ENCODE measurements at regions not wholly inside any gene's neighbourhood (a gene's known extent, or its start where the extent isn't known, plus 50 kb on each side); places are given as distances from the start of the nearest gene placed in this dataset.

DNA sequence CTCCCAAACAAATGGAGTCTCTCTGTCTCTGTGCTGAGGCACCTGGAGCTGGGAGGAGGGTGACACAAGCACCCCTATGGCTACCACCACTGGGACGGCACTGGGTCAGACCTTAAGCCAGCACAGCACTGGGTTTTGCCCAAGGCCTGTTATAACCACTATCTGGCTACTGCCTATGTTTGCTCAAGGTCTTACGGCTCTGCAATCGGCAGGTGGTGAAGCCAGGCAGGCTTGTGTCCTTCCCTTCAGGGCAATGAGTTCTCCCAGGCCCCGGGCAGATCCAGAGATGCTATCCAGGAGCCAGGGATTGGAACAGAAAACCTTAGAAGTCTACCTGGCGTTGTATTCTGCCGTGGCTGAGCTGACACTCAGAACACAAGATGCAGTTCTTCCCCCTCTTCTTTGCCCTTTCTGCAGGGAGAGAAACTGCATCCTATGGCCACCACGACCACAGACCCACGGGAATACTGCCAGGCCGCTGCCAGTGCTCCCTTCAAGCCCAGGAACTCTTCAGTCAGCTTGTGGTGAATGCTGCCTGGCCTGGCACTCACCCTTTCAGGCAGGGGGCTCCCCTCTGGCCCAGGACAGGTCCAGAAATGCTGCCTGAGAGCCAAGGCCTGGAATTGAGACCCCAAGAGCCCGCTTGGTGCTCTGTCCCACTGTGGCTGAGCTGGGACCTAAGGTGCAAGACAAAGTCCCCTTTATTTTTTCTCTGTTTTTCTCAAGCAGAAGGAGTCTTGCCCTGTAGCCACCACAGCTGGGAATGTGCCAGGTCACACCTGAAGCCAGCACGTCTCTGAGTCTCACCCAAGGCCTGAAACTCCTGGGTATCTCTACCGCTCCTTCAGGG lies 67.0 kb upstream of the FRMD1 start:
- ATAC-seq (no peak), DNase-seq (ENCODE audit: low read depth, low spot score) (no peak)
- Histone ChIP-seq H3K36me3 (ENCODE audit: control insufficient read depth in 1 of 2, insufficient read depth in 2 of 2, low read length in 2 of 2) (no peaks in the 10 kb centered on the region), H4K20me1 (ENCODE audit: insufficient read depth) (no peaks in the 10 kb centered on the region), H3K4me3 (replicated peaks in 1 of 2; ENCODE audit: low read depth in 1 of 2, low read length in 2 of 2) (no peak overlapping the region), H3K27me3 (ENCODE audit: insufficient read depth, low read length) (peaks cover 57% of the 10 kb centered on the region), H3K27ac (ENCODE audit: low read depth, low read length) (no peak overlapping the region), H3K9me2 (ENCODE audit: insufficient read depth) (no peaks in the 10 kb centered on the region), H3K9ac (ENCODE audit: low read length) (no peak overlapping the region), H3K9me3 (ENCODE audit: control insufficient read depth in 1 of 2, insufficient read depth in 1 of 2, low read depth in 1 of 2, low read length in 2 of 2) (no peaks in the 10 kb centered on the region), H3K4me1 (ENCODE audit: control insufficient read depth in 1 of 2, insufficient read depth in 2 of 2, low read length in 2 of 2) (no peaks in the 10 kb centered on the region), H3K4me2 (ENCODE audit: low read length) (no peak overlapping the region), H3K79me2 (ENCODE audit: insufficient read depth, low read length) (no peaks in the 10 kb centered on the region), H2AFZ (ENCODE audit: low read depth, low read length, poor library complexity, severe bottlenecking) (no peak overlapping the region)
- no TSS peak for BruUV-seq (replicated peaks)
- RAD21 ChIA-PET (ENCODE audit: low non-redundant PET in 1 of 2, low total read pairs in 2 of 2, uncharacterized antibody in 2 of 2, unreplicated experiment in 2 of 2): no interaction called here
- TF ChIP-seq FOSL1 (IDR thresholded peaks at IDR 0.05; ENCODE audit: low read depth) (no peak), POLR2AphosphoS5 (IDR thresholded peaks at IDR 0.05; ENCODE audit: low read depth, low read length) (no peak), POLR2A (IDR thresholded peaks at IDR 0.05; ENCODE audit: borderline replicate concordance, extremely low read depth, insufficient read depth, insufficient read length) (no peak), CEBPB (IDR thresholded peaks at IDR 0.05; ENCODE audit: low read depth) (no peak), ZFX (IDR thresholded peaks at IDR 0.05) (no peak), EGR1 (IDR thresholded peaks at IDR 0.05; ENCODE audit: low read depth) (no peak), TCF7L2 (IDR thresholded peaks at IDR 0.05; ENCODE audit: borderline replicate concordance, extremely low read depth, insufficient read depth, insufficient read length) (no peak), EZH2phosphoT487 (IDR thresholded peaks at IDR 0.05; ENCODE audit: borderline replicate concordance) (no peak), SP1 (IDR thresholded peaks at IDR 0.05; ENCODE audit: low read depth) (no peak), SIN3A (IDR thresholded peaks at IDR 0.05; ENCODE audit: low read depth) (no peak), RAD21 (IDR thresholded peaks at IDR 0.05; ENCODE audit: low read depth) (no peak), CBX3 (IDR thresholded peaks at IDR 0.05; ENCODE audit: low read depth) (no peak), EZH2 (IDR thresholded peaks at IDR 0.05) (no peak), YY1 (IDR thresholded peaks at IDR 0.05; ENCODE audit: extremely low read depth, insufficient replicate concordance, low read depth, low read length) (no peak), MAX (IDR thresholded peaks at IDR 0.05) (no peak), ELF1 (IDR thresholded peaks at IDR 0.05; ENCODE audit: borderline replicate concordance, low read depth) (no peak)
- TF ChIP-seq, protein P1, sequence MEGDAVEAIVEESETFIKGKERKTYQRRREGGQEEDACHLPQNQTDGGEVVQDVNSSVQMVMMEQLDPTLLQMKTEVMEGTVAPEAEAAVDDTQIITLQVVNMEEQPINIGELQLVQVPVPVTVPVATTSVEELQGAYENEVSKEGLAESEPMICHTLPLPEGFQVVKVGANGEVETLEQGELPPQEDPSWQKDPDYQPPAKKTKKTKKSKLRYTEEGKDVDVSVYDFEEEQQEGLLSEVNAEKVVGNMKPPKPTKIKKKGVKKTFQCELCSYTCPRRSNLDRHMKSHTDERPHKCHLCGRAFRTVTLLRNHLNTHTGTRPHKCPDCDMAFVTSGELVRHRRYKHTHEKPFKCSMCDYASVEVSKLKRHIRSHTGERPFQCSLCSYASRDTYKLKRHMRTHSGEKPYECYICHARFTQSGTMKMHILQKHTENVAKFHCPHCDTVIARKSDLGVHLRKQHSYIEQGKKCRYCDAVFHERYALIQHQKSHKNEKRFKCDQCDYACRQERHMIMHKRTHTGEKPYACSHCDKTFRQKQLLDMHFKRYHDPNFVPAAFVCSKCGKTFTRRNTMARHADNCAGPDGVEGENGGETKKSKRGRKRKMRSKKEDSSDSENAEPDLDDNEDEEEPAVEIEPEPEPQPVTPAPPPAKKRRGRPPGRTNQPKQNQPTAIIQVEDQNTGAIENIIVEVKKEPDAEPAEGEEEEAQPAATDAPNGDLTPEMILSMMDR (IDR thresholded peaks at IDR 0.05 in 2 of 3, conservative IDR thresholded peaks at IDR 0.05 in 1 of 3; ENCODE audit: borderline replicate concordance in 1 of 3, insufficient read depth in 1 of 3, low read depth in 2 of 3, low read length in 2 of 3): no peak
- TF ChIP-seq, protein P2, sequence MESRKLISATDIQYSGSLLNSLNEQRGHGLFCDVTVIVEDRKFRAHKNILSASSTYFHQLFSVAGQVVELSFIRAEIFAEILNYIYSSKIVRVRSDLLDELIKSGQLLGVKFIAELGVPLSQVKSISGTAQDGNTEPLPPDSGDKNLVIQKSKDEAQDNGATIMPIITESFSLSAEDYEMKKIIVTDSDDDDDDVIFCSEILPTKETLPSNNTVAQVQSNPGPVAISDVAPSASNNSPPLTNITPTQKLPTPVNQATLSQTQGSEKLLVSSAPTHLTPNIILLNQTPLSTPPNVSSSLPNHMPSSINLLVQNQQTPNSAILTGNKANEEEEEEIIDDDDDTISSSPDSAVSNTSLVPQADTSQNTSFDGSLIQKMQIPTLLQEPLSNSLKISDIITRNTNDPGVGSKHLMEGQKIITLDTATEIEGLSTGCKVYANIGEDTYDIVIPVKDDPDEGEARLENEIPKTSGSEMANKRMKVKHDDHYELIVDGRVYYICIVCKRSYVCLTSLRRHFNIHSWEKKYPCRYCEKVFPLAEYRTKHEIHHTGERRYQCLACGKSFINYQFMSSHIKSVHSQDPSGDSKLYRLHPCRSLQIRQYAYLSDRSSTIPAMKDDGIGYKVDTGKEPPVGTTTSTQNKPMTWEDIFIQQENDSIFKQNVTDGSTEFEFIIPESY (IDR thresholded peaks at IDR 0.05; ENCODE audit: extremely low read depth, insufficient replicate concordance, low read length): no peak
- TF ChIP-seq, protein P3, sequence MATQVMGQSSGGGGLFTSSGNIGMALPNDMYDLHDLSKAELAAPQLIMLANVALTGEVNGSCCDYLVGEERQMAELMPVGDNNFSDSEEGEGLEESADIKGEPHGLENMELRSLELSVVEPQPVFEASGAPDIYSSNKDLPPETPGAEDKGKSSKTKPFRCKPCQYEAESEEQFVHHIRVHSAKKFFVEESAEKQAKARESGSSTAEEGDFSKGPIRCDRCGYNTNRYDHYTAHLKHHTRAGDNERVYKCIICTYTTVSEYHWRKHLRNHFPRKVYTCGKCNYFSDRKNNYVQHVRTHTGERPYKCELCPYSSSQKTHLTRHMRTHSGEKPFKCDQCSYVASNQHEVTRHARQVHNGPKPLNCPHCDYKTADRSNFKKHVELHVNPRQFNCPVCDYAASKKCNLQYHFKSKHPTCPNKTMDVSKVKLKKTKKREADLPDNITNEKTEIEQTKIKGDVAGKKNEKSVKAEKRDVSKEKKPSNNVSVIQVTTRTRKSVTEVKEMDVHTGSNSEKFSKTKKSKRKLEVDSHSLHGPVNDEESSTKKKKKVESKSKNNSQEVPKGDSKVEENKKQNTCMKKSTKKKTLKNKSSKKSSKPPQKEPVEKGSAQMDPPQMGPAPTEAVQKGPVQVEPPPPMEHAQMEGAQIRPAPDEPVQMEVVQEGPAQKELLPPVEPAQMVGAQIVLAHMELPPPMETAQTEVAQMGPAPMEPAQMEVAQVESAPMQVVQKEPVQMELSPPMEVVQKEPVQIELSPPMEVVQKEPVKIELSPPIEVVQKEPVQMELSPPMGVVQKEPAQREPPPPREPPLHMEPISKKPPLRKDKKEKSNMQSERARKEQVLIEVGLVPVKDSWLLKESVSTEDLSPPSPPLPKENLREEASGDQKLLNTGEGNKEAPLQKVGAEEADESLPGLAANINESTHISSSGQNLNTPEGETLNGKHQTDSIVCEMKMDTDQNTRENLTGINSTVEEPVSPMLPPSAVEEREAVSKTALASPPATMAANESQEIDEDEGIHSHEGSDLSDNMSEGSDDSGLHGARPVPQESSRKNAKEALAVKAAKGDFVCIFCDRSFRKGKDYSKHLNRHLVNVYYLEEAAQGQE (IDR thresholded peaks at IDR 0.05; ENCODE audit: low read depth): no peak
- POLR2A ChIA-PET: no interaction called here
- intact Hi-C loops (cut with micrococcal nuclease): no loop called here
- CTCF ChIA-PET: no interaction called here
